Ascending aorta (tissue), 2 donors: ENCODE measurements at regions not wholly inside any gene's neighbourhood (a gene's known extent, or its start where the extent isn't known, plus 50 kb on each side); places are given as distances from the start of the nearest gene placed in this dataset.

ENCODE experiments used
- DNase-seq, 2 donors: peaks; one replicate each; pipeline ENCODE4 v3.0.0-alpha.2; 2019; ENCODE audit warnings: low spot score in 2 of 2
- H3K27ac ChIP-seq, 2 donors: fragments of 200-600 bp; sonication (generic); one replicate each; pipeline ENCODE4 v1.5.1; 2016 to 2017; ENCODE audit warnings: mild to moderate bottlenecking in 1 of 2
- H3K27me3 ChIP-seq: fragments of 200-600 bp; sonication (generic); one replicate; pipeline ENCODE4 v1.5.1; 2017
- H3K36me3 ChIP-seq, 2 donors: fragments of 200-600 bp; sonication (generic); one replicate each; pipeline ENCODE4 v1.5.1; 2016
- H3K4me1 ChIP-seq, 2 donors: fragments of 200-600 bp; sonication (generic); one replicate each; pipeline ENCODE4 v1.5.1; 2016 to 2017; ENCODE audit warnings: mild to moderate bottlenecking in 1 of 2
- H3K4me3 ChIP-seq, 2 donors: fragments of 200-600 bp; sonication (generic); one replicate each; pipeline ENCODE4 v1.5.1; 2016 to 2017; ENCODE audit warnings: mild to moderate bottlenecking in 1 of 2
- H3K9me3 ChIP-seq, 2 donors: fragments of 200-600 bp; sonication (generic); one replicate each; pipeline ENCODE4 v1.5.1; 2016
- CTCF ChIP-seq, 3 experiments: fragments of 200-600 bp in 2 of 3; fragments of 450-650 bp in 1 of 3; sonication (generic) in 2 of 3; IDR thresholded peaks; one replicate each; pipeline ENCODE4 v1.5.1; 2016 to 2019; ENCODE audit warnings: antibody characterized with exemption in 3 of 3, mild to moderate bottlenecking in 1 of 3, moderate library complexity in 1 of 3
- intact Hi-C: fragments of 100-400 bp; cut with DNase I; formaldehyde crosslinking; loops from one replicate; pipeline ENCODE4 v1.15.1; 2023

GRCh38 chr10:131674130-131674529, 226.7 kb upstream of the PPP2R2D start:
- DNase-seq: no peak

GRCh38 chr10:131675104-131675503, 225.7 kb upstream of the PPP2R2D start:
- Histone ChIP-seq H3K36me3 (no peaks in the 10 kb centered on the region), H3K9me3 (no peaks in the 10 kb centered on the region), H3K4me3 (no peak overlapping the region), H3K4me1 (no peaks in the 10 kb centered on the region), H3K27ac (no peak overlapping the region), H3K27me3 (no peaks in the 10 kb centered on the region)
- TF ChIP-seq CTCF (IDR thresholded peaks at IDR 0.05): no peak
- DNase-seq: no peak
- intact Hi-C loops: no loop called here

More at GRCh38 chr10:131674130-131674529, 226.7 kb upstream of the PPP2R2D start:
- Histone ChIP-seq H3K4me1 (no peaks in the 10 kb centered on the region), H3K36me3 (no peaks in the 10 kb centered on the region), H3K27me3 (no peaks in the 10 kb centered on the region), H3K27ac (no peak overlapping the region), H3K9me3 (no peaks in the 10 kb centered on the region), H3K4me3 (no peak overlapping the region)
- intact Hi-C loops: no loop called here
- TF ChIP-seq CTCF (IDR thresholded peaks at IDR 0.05): no peak

DNA sequence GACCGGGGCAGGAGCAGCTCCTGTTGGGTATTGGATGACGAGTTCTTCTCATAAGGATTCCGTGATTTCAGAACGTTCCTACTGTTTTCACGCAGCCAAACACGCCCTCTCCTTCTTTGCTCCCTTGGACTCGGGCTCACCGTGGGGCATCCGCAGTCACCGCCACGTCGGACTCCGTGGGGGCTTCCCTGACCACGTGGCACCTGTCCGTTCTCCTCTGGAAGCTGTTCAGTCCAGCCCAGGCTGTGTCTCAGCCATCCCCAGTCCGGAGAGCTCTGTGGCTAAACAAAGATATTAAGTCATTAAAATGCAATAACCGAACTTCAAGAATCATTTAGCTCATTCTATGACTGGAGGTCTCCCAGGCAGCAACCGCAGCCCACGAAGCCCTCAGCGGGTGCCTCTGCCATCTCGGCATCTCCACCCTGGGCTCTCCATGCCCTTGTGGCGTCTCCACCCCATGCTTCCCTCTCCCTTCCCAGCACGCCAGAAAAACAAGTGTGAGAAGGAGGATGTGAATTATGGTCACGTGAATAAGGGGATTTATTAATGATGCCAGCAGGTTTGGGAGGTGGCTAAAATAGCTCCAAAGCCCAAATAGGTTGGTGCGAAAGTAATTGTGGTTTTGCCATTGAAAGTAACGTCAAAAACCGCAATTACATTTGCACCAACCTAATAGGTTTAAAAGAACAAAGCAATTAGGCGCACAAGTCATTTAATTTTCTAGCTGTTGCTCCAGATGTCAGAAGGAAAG, 224.6 kb upstream of the PPP2R2D start:
- DNase-seq: no peak
- Histone ChIP-seq H3K27ac (no peak overlapping the region), H3K4me1 (no peaks in the 10 kb centered on the region), H3K36me3 (no peaks in the 10 kb centered on the region), H3K9me3 (no peaks in the 10 kb centered on the region), H3K4me3 (no peak overlapping the region), H3K27me3 (no peaks in the 10 kb centered on the region)
- TF ChIP-seq CTCF (IDR thresholded peaks at IDR 0.05): no peak
- intact Hi-C loops: no loop called here

GRCh38 chr10:131676800-131677421, 223.9 kb upstream of the PPP2R2D start:
- Histone ChIP-seq H3K9me3 (no peaks in the 10 kb centered on the region), H3K36me3 (no peaks in the 10 kb centered on the region), H3K4me1 (no peaks in the 10 kb centered on the region), H3K27me3 (no peaks in the 10 kb centered on the region), H3K27ac (no peak overlapping the region), H3K4me3 (no peak overlapping the region)
- TF ChIP-seq CTCF (IDR thresholded peaks at IDR 0.05): no peak
- intact Hi-C loops: no loop called here
- DNase-seq: no peak

DNA sequence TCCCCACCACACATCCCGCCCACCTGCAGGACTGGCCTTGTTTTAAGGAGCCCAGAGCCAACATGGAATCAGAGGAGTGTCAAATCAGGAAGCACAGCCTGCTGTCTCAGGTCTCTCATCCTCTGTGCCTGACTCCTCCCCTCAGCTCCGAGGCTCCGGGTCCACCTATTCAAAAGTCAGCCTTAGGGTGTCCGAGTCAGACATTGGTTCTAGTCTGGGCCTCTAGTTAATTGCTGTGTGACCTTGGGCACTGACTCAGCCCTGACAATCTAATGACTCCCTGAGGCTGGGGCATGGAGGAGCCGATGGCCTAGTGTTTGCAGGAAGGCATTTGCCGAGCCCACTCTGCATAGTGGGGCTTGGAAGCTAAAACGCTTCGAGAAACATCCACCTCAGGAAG, 223.1 kb upstream of the PPP2R2D start:
- intact Hi-C loops: no loop called here
- no peak for TF ChIP-seq CTCF (IDR thresholded peaks at IDR 0.05)
- H3K9me3 ChIP-seq: no peaks in the 10 kb centered on the region
- H3K27me3 ChIP-seq: no peaks in the 10 kb centered on the region
- no peak overlapping the region for H3K4me3 ChIP-seq
- no peak for DNase-seq
- H3K4me1 ChIP-seq: no peaks in the 10 kb centered on the region
- H3K36me3 ChIP-seq: no peaks in the 10 kb centered on the region
- H3K27ac ChIP-seq: no peak overlapping the region
